ENCODE measurements at regions not wholly inside any gene's neighbourhood (a gene's known extent, or its start where the extent isn't known, plus 50 kb on each side); places are given as distances from the start of the nearest gene placed in this dataset.

- DNase-seq, result no peak
Measured at GRCh38 chr1:232271299-232271698, 358.6 kb downstream of the SIPA1L2 start.

DNA sequence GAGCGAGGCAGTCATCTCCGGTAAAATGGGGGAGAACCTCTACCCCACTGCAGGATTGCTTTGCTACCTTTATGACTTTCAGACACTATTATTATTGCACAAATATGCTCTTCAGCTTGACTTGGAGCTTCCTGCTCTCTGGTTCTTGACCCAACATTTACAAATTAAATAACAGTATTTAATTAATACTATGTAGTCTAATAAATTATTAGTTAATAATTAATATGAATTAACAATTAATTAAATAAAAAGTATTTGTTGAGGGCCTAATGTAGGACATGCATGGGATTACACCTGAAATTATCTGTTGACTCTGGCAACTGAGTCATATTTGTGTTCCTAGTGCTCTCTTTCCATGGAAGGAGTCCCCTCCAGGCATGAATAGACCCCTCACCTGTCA, 359.9 kb downstream of the SIPA1L2 start:
- no peak for DNase-seq

GRCh38 chr1:232267837-232268598, 361.9 kb downstream of the SIPA1L2 start:
- DNase-seq, result no peak

GRCh38 chr1:232267092-232267836, 362.7 kb downstream of the SIPA1L2 start:
- DNase-seq, result no peak

DNA sequence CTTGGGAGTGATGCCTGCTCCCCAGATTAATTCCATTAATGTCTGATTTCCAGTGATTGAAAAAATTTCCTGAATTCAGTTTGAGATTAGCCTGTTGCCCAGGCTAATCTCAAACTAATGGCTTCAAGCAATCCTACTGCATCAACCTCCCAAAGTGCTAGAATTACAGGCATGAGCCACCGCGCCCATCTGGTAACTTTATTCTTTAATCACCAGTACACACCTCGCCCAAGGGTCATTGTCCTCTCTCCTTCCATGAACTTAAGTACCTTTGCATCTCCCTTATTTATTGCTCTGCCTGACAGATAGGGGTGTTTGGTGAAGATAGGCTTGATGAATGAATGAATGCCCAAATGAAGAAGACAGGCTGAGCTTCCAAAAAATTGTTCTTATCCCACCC, 366.5 kb downstream of the SIPA1L2 start:
- DNase-seq, result no peak

GRCh38 chr1:232262991-232263390, 366.9 kb downstream of the SIPA1L2 start:
- DNase-seq, result no peak

DNA sequence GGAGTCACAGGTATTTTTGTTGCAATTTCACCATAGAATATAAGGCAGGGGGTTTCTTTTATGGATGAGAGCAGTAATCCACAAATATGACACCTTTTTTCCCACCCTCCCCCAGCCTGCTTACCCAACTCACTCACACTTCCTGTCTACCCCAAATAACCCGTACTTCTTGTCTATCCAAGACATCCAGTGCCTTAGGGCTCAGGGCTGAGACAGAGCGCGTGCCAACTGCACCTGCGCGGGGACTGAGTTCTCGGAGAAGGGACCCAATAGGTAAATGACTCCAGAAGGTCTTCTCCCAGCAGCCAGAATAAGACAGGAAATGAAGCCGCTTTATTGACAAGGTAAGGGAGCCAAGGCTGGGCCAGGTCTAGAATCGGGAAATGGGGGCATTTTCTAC, 369.1 kb downstream of the SIPA1L2 start:
- no peak for DNase-seq

GRCh38 chr1:232260045-232260444, 369.9 kb downstream of the SIPA1L2 start:
- no peak for DNase-seq

- DNase-seq, result no peak
Measured at GRCh38 chr1:232259333-232259732, 370.6 kb downstream of the SIPA1L2 start.

DNA sequence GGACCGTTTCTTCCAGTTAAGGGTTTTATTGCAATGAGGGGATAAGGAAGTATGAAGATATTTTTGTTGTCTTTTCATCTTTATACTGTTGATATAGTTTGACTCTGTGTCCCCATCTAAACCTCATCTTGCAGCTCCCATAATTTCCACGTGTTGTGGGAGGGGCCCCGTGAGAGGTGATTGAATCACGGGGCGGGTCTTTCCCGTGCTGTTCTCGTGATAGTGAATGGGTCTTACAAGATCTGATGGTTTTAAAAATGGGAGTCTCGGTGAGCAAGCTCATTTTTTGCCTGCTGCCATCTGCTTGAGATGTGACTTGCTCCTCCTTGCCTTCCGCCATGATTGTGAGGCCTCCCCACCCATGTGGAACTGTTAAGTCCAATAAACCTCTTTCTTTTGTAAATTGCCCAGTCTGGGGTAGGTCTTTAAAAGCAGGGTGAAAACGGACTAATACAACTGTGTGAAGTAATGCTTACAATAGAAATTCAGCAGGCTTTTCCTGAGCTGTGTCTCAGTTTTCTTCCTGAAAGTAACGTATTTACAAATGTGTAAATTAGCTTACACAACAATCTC, 377.3 kb downstream of the SIPA1L2 start:
- no peak for DNase-seq

- DNase-seq, result no peak
Measured at GRCh38 chr1:232250838-232251237, 379.1 kb downstream of the SIPA1L2 start.

GRCh38 chr1:232249861-232250777, 379.8 kb downstream of the SIPA1L2 start:
- no peak for DNase-seq

DNA sequence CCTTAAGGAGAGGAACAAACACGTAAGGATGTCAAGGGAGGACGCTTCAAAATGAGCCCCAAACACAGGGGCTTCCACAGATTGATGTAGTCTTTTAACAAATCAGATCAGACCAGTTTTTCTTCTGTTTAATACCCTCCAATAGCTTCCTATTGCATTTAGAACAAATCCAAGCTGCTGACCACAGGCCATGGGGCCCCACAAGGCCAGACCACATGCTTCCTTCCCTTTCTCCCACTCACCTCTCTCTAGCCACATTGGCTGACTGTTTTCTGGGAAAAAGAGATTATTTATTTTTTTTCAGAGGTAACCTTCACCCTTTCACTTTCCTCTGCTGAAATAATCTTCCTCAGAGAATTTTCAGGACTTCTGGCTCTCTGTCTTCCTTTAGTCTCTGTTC, 380.6 kb downstream of the SIPA1L2 start:
- no peak for DNase-seq

DNA sequence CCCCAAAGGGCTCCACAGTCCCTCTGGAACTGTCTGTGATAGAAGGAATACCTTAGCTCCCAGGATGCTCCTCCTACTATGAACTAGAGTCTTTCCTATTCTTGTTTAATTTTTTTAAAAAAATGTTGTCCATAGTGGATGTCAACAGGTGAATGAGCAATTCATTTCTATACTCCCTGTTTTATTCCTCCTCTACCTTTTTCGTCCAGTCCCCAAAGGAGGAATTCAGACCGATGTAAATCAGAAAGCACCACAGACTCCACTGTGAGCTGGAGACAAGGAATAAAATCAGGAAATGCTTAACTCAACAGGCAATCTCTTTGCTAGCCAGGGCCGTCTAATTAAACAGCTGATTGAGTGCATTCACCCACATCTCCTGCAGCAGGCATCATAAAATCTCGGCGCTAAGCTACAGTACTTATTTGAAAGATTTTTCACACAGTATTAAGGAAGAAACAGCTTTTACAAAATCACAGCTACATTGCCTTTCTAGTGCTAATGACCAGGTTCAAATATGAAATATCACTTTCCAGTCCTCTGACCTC, 381.6 kb downstream of the SIPA1L2 start:
- DNase-seq, result no peak

- no peak for DNase-seq
Measured at GRCh38 chr1:232247669-232248068, 382.3 kb downstream of the SIPA1L2 start.

DNA sequence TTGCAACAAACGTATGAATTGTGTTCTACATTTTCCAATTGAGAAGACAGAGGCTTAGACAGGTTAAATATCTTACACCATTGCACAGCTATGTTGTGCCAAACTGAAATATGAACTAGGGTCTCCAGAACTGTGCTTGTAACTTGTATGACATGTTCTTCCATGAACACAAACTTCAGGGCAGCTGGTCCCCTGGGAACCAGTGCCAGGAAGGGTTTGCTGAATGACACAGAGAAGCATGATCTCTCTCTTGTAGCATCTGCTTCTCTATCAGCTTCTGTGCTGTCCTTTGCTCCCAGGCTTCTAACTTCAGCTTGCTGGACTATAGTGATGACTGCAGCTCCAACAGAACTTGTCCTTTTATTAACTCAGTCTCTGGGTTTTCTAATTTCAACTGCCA, 385.5 kb downstream of the SIPA1L2 start:
- DNase-seq, result no peak

GRCh38 chr1:232239998-232240397, 389.9 kb downstream of the SIPA1L2 start:
- DNase-seq, result no peak

DNA sequence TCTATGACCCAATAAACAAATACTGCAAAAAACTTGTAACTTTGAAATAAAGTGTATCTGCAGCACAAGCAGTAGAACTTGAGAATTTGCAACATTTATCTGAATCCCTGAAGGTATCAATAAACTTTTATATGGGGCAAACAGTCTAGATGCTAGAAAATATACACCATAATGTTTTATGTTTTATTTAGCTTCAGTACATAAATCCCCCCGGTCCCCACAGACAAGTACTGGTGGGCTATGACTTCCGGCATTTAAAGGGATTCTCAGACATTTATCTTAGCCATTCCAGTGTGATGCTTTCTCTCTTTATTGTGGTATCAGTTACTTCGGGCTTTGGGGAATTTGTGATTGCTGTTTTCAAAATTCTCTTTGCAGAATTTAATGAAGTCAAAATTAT, 390.4 kb downstream of the SIPA1L2 start:
- no peak for DNase-seq

- no peak for DNase-seq
Measured at GRCh38 chr1:232238009-232238408, 391.9 kb downstream of the SIPA1L2 start.

DNA sequence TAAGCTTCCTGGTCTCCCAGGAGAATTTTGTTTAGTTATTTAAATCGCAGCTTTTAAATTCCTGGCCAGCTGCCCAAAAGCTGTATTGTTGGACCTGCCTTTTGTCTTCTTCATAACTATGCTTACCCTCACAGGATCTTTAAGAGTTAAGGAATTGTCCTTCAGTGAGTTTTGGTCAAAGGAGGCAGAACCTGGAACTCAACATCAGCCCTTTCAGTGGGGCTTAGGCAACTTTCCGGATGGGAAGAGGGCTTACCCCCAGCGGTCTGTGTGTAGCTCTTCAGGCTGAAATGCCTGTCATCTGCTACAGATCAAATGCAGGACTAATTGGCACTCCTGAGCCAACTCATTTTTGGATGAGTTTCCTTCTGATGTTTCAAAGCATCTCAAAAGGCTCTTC, 402.6 kb downstream of the SIPA1L2 start:
- DNase-seq, result no peak

DNA sequence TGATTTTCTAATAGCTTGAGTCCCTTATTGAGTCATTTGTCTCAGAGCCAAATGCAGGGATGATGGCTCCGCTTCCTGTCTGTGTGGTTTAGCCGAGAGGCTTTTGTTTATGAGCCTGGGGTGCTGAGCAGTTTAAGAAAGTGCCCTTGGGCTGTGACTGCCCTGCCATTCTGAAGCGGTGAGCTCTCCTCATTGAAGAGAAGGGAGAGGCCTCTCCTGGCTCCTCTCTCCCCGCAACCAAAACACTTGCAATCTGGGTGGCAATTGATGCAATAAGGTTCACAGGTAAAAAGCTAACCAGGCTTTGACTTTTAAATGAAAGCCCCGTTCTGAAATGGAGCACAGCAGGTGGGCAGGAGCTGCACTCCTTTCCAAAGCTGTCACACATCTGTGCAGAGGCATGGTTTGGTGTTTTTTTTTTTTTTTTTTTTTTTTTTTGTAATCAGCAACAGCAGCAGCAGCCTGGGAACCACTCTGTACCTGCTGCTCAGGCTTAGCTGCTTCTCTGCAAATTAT, 403.7 kb downstream of the SIPA1L2 start:
- DNase-seq, result peak; percentile 18

- DNase-seq, result no peak
Measured at GRCh38 chr1:232225336-232226131, 404.4 kb downstream of the SIPA1L2 start.
